WTC11 (cell line): ENCODE measurements at regions not wholly inside any gene's neighbourhood (a gene's known extent, or its start where the extent isn't known, plus 50 kb on each side); places are given as distances from the start of the nearest gene placed in this dataset.

Experiments used
- ATAC-seq: fragments of 200-7000 bp; cut with Tn5 transposase; 2 replicates; pipeline ENCODE4 v1.10.0; 2021; ENCODE audit warnings: mild to moderate bottlenecking, moderate library complexity
- CTCF ChIA-PET: fragments of 300-600 bp; sonication (Branson Sonifier 250); formaldehyde crosslinking; loops from one replicate; lab custom pipeline; 2021; ENCODE audit warnings: antibody characterized with exemption; lab: Charles Lee
- POLR2A ChIA-PET: fragments of 350-600 bp; sonication (Branson Sonifier 250); formaldehyde crosslinking; loops from one replicate; lab custom pipeline; 2021; ENCODE audit warnings: antibody characterized with exemption; lab: Charles Lee
- DNase-seq: peaks from one replicate; pipeline ENCODE4 v3.0.0; 2021; ENCODE audit warnings: low spot score
- H3K27ac Mint-ChIP-seq: 2 replicates; pipeline ENCODE4 v1.8.0; 2021; ENCODE audit warnings: mixed read lengths
- H3K27me3 Mint-ChIP-seq: 2 replicates; pipeline ENCODE4 v1.8.0; 2021; ENCODE audit warnings: low read depth, mild to moderate bottlenecking, moderate library complexity, mixed read lengths
- H3K36me3 Mint-ChIP-seq: 2 replicates; pipeline ENCODE4 v1.8.0; 2021; ENCODE audit warnings: mixed read lengths
- H3K4me1 Mint-ChIP-seq: 2 replicates; pipeline ENCODE4 v1.8.0; 2022; ENCODE audit warnings: mixed read lengths
- H3K4me3 Mint-ChIP-seq: 2 replicates; pipeline ENCODE4 v1.8.0; 2021; ENCODE audit warnings: mild to moderate bottlenecking, moderate library complexity, mixed read lengths
- H3K9me3 Mint-ChIP-seq: 2 replicates; pipeline ENCODE4 v1.8.0; 2021; ENCODE audit warnings: mixed read lengths
- FOXK1 ChIP-seq: sonication (generic); formaldehyde crosslinking; IDR thresholded peaks from 2 replicates; pipeline ENCODE4 v1.8.0; 2022; ENCODE audit warnings: mild to moderate bottlenecking, moderate library complexity, missing genetic modification reagents
- GABPB1 ChIP-seq: sonication (generic); formaldehyde crosslinking; IDR thresholded peaks from 2 replicates; pipeline ENCODE4 v1.8.1; 2023; ENCODE audit warnings: mild to moderate bottlenecking, missing genetic modification reagents
- JUN ChIP-seq: sonication (generic); formaldehyde crosslinking; IDR thresholded peaks from 2 replicates; pipeline ENCODE4 v1.8.0; 2023; ENCODE audit warnings: mild to moderate bottlenecking, missing genetic modification reagents
- NFATC4 ChIP-seq: fragments of 250-450 bp; sonication (Bioruptor Pico); IDR thresholded peaks from 2 replicates; pipeline ENCODE4 v1.9.0; 2021; ENCODE audit warnings: mild to moderate bottlenecking
- NFE2L1 ChIP-seq: sonication (generic); formaldehyde crosslinking; IDR thresholded peaks from 2 replicates; pipeline ENCODE4 v1.8.1; 2023; ENCODE audit warnings: missing genetic modification reagents
- NFYB ChIP-seq: sonication (generic); formaldehyde crosslinking; conservative IDR thresholded peaks from 2 replicates; pipeline ENCODE4 v1.8.0; 2022; ENCODE audit warnings: low read depth, missing genetic modification reagents
- NR1H2 ChIP-seq: sonication (generic); formaldehyde crosslinking; IDR thresholded peaks from 2 replicates; pipeline ENCODE4 v1.9.0; 2021; ENCODE audit warnings: mild to moderate bottlenecking, moderate library complexity, missing genetic modification reagents
- ZBTB21 ChIP-seq: sonication (generic); formaldehyde crosslinking; IDR thresholded peaks from 2 replicates; pipeline ENCODE4 v1.8.1; 2023; ENCODE audit warnings: mild to moderate bottlenecking, missing genetic modification reagents, borderline replicate concordance
- ZNF138 ChIP-seq: sonication (generic); formaldehyde crosslinking; conservative IDR thresholded peaks from 2 replicates; pipeline ENCODE4 v1.8.1; 2022; ENCODE audit warnings: mild to moderate bottlenecking, moderate library complexity, missing genetic modification reagents
- ZNF232 ChIP-seq: sonication (generic); formaldehyde crosslinking; IDR thresholded peaks from 2 replicates; pipeline ENCODE4 v1.8.0; 2022; ENCODE audit warnings: mild to moderate bottlenecking, missing genetic modification reagents
- ZNF263 ChIP-seq: sonication (generic); formaldehyde crosslinking; IDR thresholded peaks from 2 replicates; pipeline ENCODE4 v1.8.1; 2022; ENCODE audit warnings: low read depth, mild to moderate bottlenecking, moderate library complexity, missing genetic modification reagents
- TF ChIP-seq, protein P1 (sequence below): sonication (generic); formaldehyde crosslinking; IDR thresholded peaks from 2 replicates; pipeline ENCODE4 v1.8.0; 2022; ENCODE audit warnings: missing genetic modification reagents
- TF ChIP-seq, protein P2 (sequence below): fragments of 250-450 bp; sonication (Bioruptor Pico); IDR thresholded peaks from 2 replicates; pipeline ENCODE4 v1.9.0; 2021; ENCODE audit warnings: mild to moderate bottlenecking
- TF ChIP-seq, protein P3 (sequence below): fragments of 250-450 bp; sonication (Bioruptor Pico); IDR thresholded peaks from 2 replicates; pipeline ENCODE4 v1.9.0; 2021; ENCODE audit warnings: mild to moderate bottlenecking, borderline replicate concordance
- TF ChIP-seq, protein P4 (sequence below): sonication (generic); formaldehyde crosslinking; conservative IDR thresholded peaks from 2 replicates; pipeline ENCODE4 v1.8.1; 2022; ENCODE audit warnings: mild to moderate bottlenecking, missing genetic modification reagents
- TF ChIP-seq, protein P5 (sequence below): fragments of 250-450 bp; sonication (Bioruptor Pico); IDR thresholded peaks from 2 replicates; pipeline ENCODE4 v2.1.2; 2022; ENCODE audit warnings: mild to moderate bottlenecking, moderate library complexity
- TF ChIP-seq, protein P6 (sequence below): sonication (generic); formaldehyde crosslinking; IDR thresholded peaks from 2 replicates; pipeline ENCODE4 v1.8.0; 2022; ENCODE audit warnings: mild to moderate bottlenecking, missing genetic modification reagents
- TF ChIP-seq, protein P7 (sequence below): sonication (generic); formaldehyde crosslinking; IDR thresholded peaks from 2 replicates; pipeline ENCODE4 v1.8.1; 2022; ENCODE audit warnings: mild to moderate bottlenecking, missing genetic modification reagents, moderate library complexity, borderline replicate concordance

DNA sequence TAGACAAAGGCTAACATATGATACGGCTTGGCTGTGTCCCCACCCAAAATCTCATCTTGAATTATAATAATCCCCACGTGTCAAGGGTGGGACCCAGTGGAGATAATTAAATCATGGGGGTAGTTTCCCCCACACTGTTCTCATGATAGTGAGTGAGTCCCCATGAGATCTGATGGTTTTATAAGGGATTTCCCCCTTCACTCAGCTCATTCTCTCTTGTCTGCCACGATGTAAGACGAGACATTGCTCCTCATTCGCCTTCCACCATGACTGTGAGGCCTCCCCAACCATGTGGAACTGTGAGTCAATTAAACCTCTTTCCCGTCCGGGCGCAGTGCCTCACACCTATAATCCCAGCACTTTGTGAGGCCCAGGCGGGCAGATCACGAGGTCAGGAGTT, 143.5 kb downstream of the RXFP2 start:
- Mint-ChIP-seq H3K36me3 (no peaks in the 10 kb centered on the region), H3K4me3 (no peak overlapping the region), H3K9me3 (no peaks in the 10 kb centered on the region), H3K4me1 (peaks cover 9% of the 10 kb centered on the region; the same call in 1 of the 2 replicates), H3K27ac (no peak overlapping the region), H3K27me3 (no peaks in the 10 kb centered on the region)
- POLR2A ChIA-PET = no interaction called here
- no peak for TF ChIP-seq NFATC4
- TF ChIP-seq, protein P1, sequence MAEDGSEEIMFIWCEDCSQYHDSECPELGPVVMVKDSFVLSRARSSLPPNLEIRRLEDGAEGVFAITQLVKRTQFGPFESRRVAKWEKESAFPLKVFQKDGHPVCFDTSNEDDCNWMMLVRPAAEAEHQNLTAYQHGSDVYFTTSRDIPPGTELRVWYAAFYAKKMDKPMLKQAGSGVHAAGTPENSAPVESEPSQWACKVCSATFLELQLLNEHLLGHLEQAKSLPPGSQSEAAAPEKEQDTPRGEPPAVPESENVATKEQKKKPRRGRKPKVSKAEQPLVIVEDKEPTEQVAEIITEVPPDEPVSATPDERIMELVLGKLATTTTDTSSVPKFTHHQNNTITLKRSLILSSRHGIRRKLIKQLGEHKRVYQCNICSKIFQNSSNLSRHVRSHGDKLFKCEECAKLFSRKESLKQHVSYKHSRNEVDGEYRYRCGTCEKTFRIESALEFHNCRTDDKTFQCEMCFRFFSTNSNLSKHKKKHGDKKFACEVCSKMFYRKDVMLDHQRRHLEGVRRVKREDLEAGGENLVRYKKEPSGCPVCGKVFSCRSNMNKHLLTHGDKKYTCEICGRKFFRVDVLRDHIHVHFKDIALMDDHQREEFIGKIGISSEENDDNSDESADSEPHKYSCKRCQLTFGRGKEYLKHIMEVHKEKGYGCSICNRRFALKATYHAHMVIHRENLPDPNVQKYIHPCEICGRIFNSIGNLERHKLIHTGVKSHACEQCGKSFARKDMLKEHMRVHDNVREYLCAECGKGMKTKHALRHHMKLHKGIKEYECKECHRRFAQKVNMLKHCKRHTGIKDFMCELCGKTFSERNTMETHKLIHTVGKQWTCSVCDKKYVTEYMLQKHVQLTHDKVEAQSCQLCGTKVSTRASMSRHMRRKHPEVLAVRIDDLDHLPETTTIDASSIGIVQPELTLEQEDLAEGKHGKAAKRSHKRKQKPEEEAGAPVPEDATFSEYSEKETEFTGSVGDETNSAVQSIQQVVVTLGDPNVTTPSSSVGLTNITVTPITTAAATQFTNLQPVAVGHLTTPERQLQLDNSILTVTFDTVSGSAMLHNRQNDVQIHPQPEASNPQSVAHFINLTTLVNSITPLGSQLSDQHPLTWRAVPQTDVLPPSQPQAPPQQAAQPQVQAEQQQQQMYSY = no peak
- TF ChIP-seq, protein P2, sequence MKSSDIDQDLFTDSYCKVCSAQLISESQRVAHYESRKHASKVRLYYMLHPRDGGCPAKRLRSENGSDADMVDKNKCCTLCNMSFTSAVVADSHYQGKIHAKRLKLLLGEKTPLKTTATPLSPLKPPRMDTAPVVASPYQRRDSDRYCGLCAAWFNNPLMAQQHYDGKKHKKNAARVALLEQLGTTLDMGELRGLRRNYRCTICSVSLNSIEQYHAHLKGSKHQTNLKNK (CRISPR knock-in tag) = no peak
- TF ChIP-seq ZNF232 (CRISPR knock-in tag) = no peak
- TF ChIP-seq NR1H2 (CRISPR knock-in tag) = no peak
- TF ChIP-seq, protein P3, sequence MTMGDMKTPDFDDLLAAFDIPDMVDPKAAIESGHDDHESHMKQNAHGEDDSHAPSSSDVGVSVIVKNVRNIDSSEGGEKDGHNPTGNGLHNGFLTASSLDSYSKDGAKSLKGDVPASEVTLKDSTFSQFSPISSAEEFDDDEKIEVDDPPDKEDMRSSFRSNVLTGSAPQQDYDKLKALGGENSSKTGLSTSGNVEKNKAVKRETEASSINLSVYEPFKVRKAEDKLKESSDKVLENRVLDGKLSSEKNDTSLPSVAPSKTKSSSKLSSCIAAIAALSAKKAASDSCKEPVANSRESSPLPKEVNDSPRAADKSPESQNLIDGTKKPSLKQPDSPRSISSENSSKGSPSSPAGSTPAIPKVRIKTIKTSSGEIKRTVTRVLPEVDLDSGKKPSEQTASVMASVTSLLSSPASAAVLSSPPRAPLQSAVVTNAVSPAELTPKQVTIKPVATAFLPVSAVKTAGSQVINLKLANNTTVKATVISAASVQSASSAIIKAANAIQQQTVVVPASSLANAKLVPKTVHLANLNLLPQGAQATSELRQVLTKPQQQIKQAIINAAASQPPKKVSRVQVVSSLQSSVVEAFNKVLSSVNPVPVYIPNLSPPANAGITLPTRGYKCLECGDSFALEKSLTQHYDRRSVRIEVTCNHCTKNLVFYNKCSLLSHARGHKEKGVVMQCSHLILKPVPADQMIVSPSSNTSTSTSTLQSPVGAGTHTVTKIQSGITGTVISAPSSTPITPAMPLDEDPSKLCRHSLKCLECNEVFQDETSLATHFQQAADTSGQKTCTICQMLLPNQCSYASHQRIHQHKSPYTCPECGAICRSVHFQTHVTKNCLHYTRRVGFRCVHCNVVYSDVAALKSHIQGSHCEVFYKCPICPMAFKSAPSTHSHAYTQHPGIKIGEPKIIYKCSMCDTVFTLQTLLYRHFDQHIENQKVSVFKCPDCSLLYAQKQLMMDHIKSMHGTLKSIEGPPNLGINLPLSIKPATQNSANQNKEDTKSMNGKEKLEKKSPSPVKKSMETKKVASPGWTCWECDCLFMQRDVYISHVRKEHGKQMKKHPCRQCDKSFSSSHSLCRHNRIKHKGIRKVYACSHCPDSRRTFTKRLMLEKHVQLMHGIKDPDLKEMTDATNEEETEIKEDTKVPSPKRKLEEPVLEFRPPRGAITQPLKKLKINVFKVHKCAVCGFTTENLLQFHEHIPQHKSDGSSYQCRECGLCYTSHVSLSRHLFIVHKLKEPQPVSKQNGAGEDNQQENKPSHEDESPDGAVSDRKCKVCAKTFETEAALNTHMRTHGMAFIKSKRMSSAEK (CRISPR knock-in tag) = no peak
- TF ChIP-seq, protein P4, sequence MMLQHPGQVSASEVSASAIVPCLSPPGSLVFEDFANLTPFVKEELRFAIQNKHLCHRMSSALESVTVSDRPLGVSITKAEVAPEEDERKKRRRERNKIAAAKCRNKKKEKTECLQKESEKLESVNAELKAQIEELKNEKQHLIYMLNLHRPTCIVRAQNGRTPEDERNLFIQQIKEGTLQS (CRISPR knock-in tag) = no peak
- TF ChIP-seq ZNF263 (CRISPR knock-in tag) = no peak
- TF ChIP-seq FOXK1 (CRISPR knock-in tag) = no peak
- TF ChIP-seq, protein P5, sequence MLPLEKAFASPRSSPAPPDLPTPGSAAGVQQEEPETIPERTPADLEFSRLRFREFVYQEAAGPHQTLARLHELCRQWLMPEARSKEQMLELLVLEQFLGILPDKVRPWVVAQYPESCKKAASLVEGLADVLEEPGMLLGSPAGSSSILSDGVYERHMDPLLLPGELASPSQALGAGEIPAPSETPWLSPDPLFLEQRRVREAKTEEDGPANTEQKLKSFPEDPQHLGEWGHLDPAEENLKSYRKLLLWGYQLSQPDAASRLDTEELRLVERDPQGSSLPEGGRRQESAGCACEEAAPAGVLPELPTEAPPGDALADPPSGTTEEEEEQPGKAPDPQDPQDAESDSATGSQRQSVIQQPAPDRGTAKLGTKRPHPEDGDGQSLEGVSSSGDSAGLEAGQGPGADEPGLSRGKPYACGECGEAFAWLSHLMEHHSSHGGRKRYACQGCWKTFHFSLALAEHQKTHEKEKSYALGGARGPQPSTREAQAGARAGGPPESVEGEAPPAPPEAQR = no peak
- TF ChIP-seq ZBTB21 (CRISPR knock-in tag) = no peak
- TF ChIP-seq NFYB = no peak
- no peak for TF ChIP-seq ZNF138 (CRISPR knock-in tag)
- no peak for TF ChIP-seq JUN
- TF ChIP-seq GABPB1 (CRISPR knock-in tag) = no peak
- TF ChIP-seq, protein P6, sequence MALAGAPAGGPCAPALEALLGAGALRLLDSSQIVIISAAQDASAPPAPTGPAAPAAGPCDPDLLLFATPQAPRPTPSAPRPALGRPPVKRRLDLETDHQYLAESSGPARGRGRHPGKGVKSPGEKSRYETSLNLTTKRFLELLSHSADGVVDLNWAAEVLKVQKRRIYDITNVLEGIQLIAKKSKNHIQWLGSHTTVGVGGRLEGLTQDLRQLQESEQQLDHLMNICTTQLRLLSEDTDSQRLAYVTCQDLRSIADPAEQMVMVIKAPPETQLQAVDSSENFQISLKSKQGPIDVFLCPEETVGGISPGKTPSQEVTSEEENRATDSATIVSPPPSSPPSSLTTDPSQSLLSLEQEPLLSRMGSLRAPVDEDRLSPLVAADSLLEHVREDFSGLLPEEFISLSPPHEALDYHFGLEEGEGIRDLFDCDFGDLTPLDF (CRISPR knock-in tag) = no peak
- no peak for TF ChIP-seq NFE2L1 (CRISPR knock-in tag)
- TF ChIP-seq, protein P7, sequence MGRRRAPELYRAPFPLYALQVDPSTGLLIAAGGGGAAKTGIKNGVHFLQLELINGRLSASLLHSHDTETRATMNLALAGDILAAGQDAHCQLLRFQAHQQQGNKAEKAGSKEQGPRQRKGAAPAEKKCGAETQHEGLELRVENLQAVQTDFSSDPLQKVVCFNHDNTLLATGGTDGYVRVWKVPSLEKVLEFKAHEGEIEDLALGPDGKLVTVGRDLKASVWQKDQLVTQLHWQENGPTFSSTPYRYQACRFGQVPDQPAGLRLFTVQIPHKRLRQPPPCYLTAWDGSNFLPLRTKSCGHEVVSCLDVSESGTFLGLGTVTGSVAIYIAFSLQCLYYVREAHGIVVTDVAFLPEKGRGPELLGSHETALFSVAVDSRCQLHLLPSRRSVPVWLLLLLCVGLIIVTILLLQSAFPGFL (CRISPR knock-in tag) = no peak
- DNase-seq = no peak
- no peak for ATAC-seq
- CTCF ChIA-PET = no interaction called here
